ENCODE measurements at regions not wholly inside any gene's neighbourhood (a gene's known extent, or its start where the extent isn't known, plus 50 kb on each side); places are given as distances from the start of the nearest gene placed in this dataset.
"Not testable (repeated sequence)": the region's sequence is repeated elsewhere in the genome, so short reads cannot be mapped to it uniquely, and the experiment has no call there.

GRCh38 chr11:64437426-64437825 lies 78.5 kb downstream of the RPS6KA4 start:
- whole genome bisulfite sequencing, 4 donors, result 64 to 76% (median 70%) methylated on average over 7 of the region's 7 CpGs
- no peak for TF ChIP-seq CTCF (IDR thresholded peaks at IDR 0.05)
- TF ChIP-seq POLR2A (IDR thresholded peaks at IDR 0.05), result no peak
- Histone ChIP-seq H3K4me1 (replicated peaks in 1 of 2) (no peaks in the 10 kb centered on the region), H3K27me3 (peaks cover 4% of the 10 kb centered on the region), H3K27ac (no peak overlapping the region), H3K9me3 (replicated peaks in 1 of 3) (no peaks in the 10 kb centered on the region), H3K36me3 (replicated peaks in 1 of 2) (no peaks in the 10 kb centered on the region), H3K4me3 (no peak overlapping the region)
- intact Hi-C loops (cut with DNase I), result no loop called here
- no peak for DNase-seq

GRCh38 chr11:64438986-64439771 lies 80.2 kb downstream of the RPS6KA4 start:
- no peak for TF ChIP-seq CTCF (IDR thresholded peaks at IDR 0.05)
- TF ChIP-seq POLR2A (IDR thresholded peaks at IDR 0.05), result no peak
- DNase-seq, result no peak
- WGBS, 4 donors, result 36 to 42% (median 39%) methylated on average over 20 to 22 of the region's 22 CpGs
- Histone ChIP-seq H3K9me3 (replicated peaks in 1 of 3) (no peaks in the 10 kb centered on the region), H3K4me3 (no peak overlapping the region), H3K27me3 (peaks cover 4% of the 10 kb centered on the region), H3K27ac (no peak overlapping the region), H3K4me1 (replicated peaks in 1 of 2) (no peaks in the 10 kb centered on the region), H3K36me3 (replicated peaks in 1 of 2) (no peaks in the 10 kb centered on the region)
- intact Hi-C loops (cut with DNase I), result no loop called here

GRCh38 chr11:64439772-64440491 lies 81.0 kb downstream of the RPS6KA4 start:
- not testable (repeated sequence) for H3K27me3 ChIP-seq; H3K4me3 ChIP-seq; H3K36me3 ChIP-seq (replicated peaks in 1 of 2); H3K27ac ChIP-seq; H3K9me3 ChIP-seq (replicated peaks in 1 of 3); DNase-seq; H3K4me1 ChIP-seq (replicated peaks in 1 of 2)
- WGBS, 4 donors, result 88 to 90% (median 89%) methylated on average over 7 to 8 of the region's 8 CpGs
- intact Hi-C loops (cut with DNase I), result loop anchor here in 1 of 2 donors (10.0 kb wide), 1 partner anchor 215 kb away; no protein-coding TSS in a partner anchor

GRCh38 chr11:64441127-64441526 lies 82.2 kb downstream of the RPS6KA4 start:
- no peaks in the 10 kb centered on the region for H3K36me3 ChIP-seq (replicated peaks in 1 of 2)
- 65 to 70% (median 67%) methylated on average over 11 of the region's 11 CpGs for WGBS, 4 donors
- H3K27me3 ChIP-seq, result peaks cover 4% of the 10 kb centered on the region
- H3K27ac ChIP-seq, result no peak overlapping the region
- H3K4me3 ChIP-seq, result no peak overlapping the region
- H3K9me3 ChIP-seq (replicated peaks in 1 of 3), result no peaks in the 10 kb centered on the region
- no peak for DNase-seq
- TF ChIP-seq CTCF (IDR thresholded peaks at IDR 0.05) (no peak), POLR2A (IDR thresholded peaks at IDR 0.05) (no peak)
- intact Hi-C loops (cut with DNase I), result loop anchor here in 1 of 2 donors (10.0 kb wide), 1 partner anchor 214 kb away; no protein-coding TSS in a partner anchor
- no peaks in the 10 kb centered on the region for H3K4me1 ChIP-seq (replicated peaks in 1 of 2)
